Ecto neural progenitor cell (in vitro differentiated cells): ENCODE measurements at regions not wholly inside any gene's neighbourhood (a gene's known extent, or its start where the extent isn't known, plus 50 kb on each side); places are given as distances from the start of the nearest gene placed in this dataset.
A peak's percentile ranks its signal among the peaks of the same experiment; 100 is the strongest.

Source experiments
- DNase-seq: peaks from one replicate; pipeline ENCODE4 v3.0.0-alpha.2; 2018; ENCODE audit warnings: low spot score

DNA sequence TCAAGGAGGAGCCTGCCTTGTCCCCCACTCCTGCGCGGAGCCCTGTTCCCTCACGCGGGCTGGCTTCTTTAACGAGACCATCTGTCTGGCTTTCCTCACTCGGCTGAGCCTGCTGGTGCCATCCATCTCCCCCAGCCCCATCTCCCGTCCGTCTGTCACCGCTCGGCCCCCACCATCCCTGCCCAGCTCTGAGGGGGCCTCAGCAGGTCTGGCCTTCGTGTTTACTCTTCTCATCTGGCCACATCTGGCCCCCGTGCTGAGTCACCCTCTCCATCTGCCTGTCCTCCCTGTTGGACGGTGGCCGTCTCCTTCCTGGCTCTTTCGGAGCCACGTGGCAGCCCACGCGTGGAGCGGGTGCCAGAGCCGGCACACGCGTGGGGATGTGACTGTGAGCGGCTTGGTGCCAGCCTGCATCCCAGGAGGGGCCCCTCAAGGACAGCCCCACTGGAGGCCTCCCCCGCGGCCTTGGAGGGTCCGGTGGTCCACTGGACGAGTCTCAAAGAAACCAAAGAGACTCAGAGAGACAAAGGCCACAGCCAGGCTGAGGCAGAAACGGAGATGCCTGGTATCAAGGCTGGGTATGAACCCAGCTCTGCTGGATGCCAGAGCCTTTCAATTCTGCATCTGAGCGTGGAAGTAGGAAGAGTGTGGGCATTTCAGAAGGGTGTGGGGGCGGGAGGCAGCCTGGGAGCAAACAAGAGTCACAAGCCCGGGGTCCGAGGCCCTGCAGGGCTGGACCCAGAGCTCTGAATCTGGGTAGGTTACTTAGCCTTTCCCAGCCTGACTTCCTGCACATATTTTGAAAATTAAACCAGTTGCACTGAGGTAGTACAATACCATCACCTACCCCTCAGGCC lies 76.7 kb upstream of the UNC5A start:
- peak; percentile 33 for DNase-seq

GRCh38 chr5:176734756-176735342 lies 75.5 kb upstream of the UNC5A start:
- peak; percentile 33 for DNase-seq

GRCh38 chr5:176735383-176736265 lies 74.7 kb upstream of the UNC5A start:
- DNase-seq = peak; percentile 43

- peak; percentile 49 for DNase-seq
Measured at GRCh38 chr5:176736301-176736930, 73.9 kb upstream of the UNC5A start.

DNA sequence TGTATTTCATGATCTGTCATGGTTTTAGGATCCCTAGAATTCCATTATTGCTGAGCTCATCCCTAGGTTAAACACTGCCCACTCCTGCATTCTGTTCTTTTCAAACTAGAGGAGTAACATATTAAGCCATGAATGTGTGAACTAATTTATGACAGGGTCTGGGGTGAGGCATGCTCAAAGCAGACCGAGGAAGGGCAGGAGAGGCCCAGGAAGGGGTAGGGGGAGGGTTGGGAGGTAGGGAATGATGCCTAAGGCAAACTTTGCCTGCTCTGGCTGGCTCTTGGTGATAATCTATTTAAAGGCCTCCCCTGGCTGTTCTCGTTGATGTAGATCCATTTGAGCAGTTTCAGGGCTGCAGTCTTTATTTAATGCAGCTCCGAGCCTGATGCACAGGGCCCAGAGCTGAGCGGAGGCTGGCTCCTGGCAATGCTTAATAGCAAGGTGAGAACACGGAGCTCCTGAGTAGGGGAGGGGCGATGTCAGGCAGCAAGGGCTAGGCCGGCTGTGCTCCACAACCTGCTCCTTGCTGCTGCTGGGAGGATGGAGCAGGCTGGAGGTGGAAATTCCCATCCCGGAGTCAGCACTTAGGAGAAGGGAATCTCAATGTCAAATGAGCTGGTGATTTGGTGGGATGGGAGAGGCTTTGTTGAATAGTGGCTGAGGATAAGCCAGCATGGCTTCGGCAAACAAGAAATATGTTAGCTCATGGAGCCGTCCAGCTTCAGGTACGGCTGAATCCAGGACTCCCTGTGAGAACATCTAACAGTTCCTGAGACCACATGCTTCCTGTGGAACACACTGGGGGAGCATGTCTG lies 73.2 kb upstream of the UNC5A start:
- peak; percentile 45 for DNase-seq

GRCh38 chr5:176737746-176738636 lies 72.4 kb upstream of the UNC5A start:
- DNase-seq = peak; percentile 32

GRCh38 chr5:176738637-176739250 lies 71.6 kb upstream of the UNC5A start:
- peak; percentile 42 for DNase-seq

- peak; percentile 61 for DNase-seq
Measured at GRCh38 chr5:176739461-176740051, 70.8 kb upstream of the UNC5A start.

GRCh38 chr5:176740131-176740701 lies 70.1 kb upstream of the UNC5A start:
- DNase-seq = peak; percentile 46

GRCh38 chr5:176740702-176741496 lies 69.5 kb upstream of the UNC5A start:
- peak; percentile 41 for DNase-seq

GRCh38 chr5:176741561-176742211 lies 68.7 kb upstream of the UNC5A start:
- DNase-seq = peak; percentile 50

DNA sequence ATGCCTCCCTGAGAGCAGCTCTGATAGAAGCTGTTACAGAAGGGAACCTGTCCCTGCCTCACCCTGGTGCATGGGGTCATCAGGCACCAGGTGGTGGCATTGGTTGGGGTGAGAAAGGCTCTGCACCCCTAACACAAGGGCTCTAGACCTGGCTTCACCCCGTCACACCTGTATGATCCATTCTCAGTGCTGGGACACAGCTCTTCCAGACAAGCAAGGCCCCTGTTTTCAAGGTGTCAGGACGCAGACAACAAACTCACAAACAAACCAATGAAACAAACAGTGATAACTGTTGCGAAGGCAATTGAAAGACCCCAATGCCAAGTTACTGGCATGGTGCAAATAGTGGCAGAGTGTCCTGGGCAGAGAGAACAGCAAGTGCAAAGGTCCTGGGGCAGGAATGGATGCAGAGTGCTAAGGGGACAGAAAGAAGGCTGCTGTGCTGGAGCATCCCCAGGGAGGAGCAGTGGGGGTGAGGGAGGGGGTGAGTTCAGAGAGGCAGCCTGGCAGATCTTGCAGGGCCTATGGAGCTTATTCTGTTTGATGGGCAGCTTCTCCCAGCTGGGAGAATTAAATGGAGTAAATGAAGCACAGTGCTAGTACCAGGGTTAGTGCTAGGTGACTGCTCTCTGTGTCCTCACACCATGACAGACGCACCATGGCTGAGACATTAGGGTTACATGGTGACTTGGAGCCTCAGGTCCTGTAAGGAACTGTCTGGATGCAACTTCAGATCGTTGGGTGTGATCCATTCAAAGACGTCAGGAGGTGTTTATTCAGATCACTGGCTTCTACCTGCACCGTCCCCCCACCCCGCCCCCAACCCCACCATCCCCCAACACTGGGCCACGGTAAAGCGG lies 67.9 kb upstream of the UNC5A start:
- DNase-seq = peak; percentile 41

- peak; percentile 68 for DNase-seq
Measured at GRCh38 chr5:176743136-176743861, 67.1 kb upstream of the UNC5A start.

DNA sequence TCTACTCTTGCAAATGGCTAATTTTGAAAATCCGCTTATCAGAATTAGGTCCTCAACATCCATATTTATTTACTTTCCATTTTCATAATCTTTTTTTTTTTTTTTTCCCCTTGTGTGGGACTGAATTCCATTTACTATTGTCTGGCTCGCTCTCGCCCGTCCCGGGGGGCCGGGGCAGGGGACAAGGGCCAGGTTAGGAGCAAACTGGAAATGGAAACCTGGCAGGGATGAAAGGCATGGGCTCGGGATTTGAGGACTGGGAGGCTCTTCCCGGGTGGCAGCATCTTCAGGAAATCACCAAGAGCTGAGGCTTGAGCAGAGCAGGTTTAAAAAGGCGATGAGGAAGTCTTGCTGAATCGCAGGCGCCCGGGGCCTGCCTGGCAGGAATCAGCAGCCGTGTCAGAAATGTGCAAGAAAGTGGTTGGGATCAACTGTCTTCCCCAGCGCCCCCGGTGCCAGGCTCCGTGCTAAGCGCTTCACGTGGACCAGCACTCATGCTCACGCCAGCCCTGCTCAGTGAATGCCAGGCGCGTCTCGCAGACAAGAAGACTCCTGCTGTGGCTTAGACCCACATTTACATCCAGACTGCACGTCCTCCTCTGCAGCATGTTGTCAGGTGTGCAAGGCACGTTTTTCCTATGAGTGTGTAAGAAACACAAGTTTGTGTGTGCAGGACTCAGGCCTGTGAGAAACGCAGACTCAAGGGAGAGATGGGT lies 66.3 kb upstream of the UNC5A start:
- peak; percentile 50 for DNase-seq

DNA sequence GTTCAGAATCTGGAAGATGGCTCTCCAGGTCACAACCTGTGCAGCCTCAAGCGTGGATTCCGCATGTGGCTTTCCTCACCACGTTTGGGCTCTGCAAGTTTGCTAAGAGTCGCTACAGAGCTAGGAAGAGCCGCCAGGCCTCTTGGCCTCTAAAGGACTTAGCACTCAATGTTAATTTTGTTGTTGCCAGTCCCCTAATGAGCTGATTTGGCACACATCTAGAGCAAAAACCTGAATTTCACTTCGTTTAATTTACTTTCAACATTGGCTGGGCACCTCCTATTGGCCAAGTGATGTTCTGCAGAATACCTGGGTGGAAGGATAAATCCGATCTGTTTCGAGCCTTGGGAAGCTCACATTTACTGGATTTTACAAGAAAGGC lies 65.8 kb upstream of the UNC5A start:
- DNase-seq = no peak
